A549 (cell line): ENCODE measurements at regions not wholly inside any gene's neighbourhood (a gene's known extent, or its start where the extent isn't known, plus 50 kb on each side); places are given as distances from the start of the nearest gene placed in this dataset.

Source experiments
- BHLHE40 ChIP-seq: IDR thresholded peaks from 2 replicates; pipeline ENCODE4 v1.6.1; 2012; ENCODE audit warnings: low read depth, low read length, inconsistent platforms
- CBX2 ChIP-seq: fragments of 200-600 bp; sonication (generic); IDR thresholded peaks from 2 replicates; pipeline ENCODE4 v1.6.1; 2016; ENCODE audit warnings: low read depth, mild to moderate bottlenecking, borderline replicate concordance
- CHD2 ChIP-seq: fragments of 150-350 bp; IDR thresholded peaks from 2 replicates; pipeline ENCODE4 v1.6.1; 2014; ENCODE audit warnings: low read length; ENCODE audit not compliant: partially characterized antibody
- CHD4 ChIP-seq: fragments of 200-600 bp; sonication (generic); IDR thresholded peaks from 2 replicates; pipeline ENCODE4 v1.6.1; 2016; ENCODE audit warnings: antibody characterized with exemption, mild to moderate bottlenecking, borderline replicate concordance
- CTCF ChIP-seq: fragments of >200 bp; sonication (Bioruptor Twin); formaldehyde crosslinking; IDR thresholded peaks from 3 replicates; pipeline ENCODE4 v1.5.1; 2016
- E2F6 ChIP-seq: IDR thresholded peaks from 2 replicates; pipeline ENCODE4 v1.6.1; 2012; ENCODE audit warnings: low read depth, borderline replicate concordance
- ELK1 ChIP-seq: fragments of 150-350 bp; IDR thresholded peaks from 2 replicates; pipeline ENCODE4 v1.6.1; 2014; ENCODE audit warnings: low read depth, mild to moderate bottlenecking, low read length
- EP300 ChIP-seq, 2 experiments: fragments of >200 bp; sonication (Bioruptor Twin); formaldehyde crosslinking; IDR thresholded peaks; 2 replicates in 1 of 2; 3 replicates in 1 of 2; pipeline ENCODE4 v1.6.1; 2016 to 2017
- FOSL2 ChIP-seq, 2 experiments: fragments of 450-650 bp in 1 of 2; fragments of >200 bp in 1 of 2; sonication (Bioruptor Twin) in 1 of 2; formaldehyde crosslinking; IDR thresholded peaks; 2 replicates each; pipeline versions ENCODE4 v1.5.0 to v1.6.1; 2016 to 2020; ENCODE audit warnings: mild to moderate bottlenecking in 1 of 2, moderate library complexity in 1 of 2
- MAFK ChIP-seq: fragments of 450-650 bp; IDR thresholded peaks from 2 replicates; pipeline ENCODE4 v1.6.1; 2014; ENCODE audit not compliant: partially characterized antibody
- MAX ChIP-seq: IDR thresholded peaks from 2 replicates; pipeline ENCODE4 v1.6.1; 2012
- NFE2L2 ChIP-seq: fragments of 150-350 bp; conservative IDR thresholded peaks from 2 replicates; pipeline ENCODE4 v1.6.1; 2014; ENCODE audit warnings: low read length
- POLR2A ChIP-seq: IDR thresholded peaks from 2 replicates; pipeline ENCODE4 v1.6.1; 2012; ENCODE audit warnings: mild to moderate bottlenecking, low read length
- REST ChIP-seq: fragments of 200-600 bp; sonication (generic); IDR thresholded peaks from 2 replicates; pipeline ENCODE4 v1.6.1; 2016; ENCODE audit warnings: antibody characterized with exemption, mild to moderate bottlenecking, moderate library complexity

- TF ChIP-seq FOSL2 (IDR thresholded peaks at IDR 0.05) (no peak), FOSL2 (CRISPR knock-in tag; IDR thresholded peaks at IDR 0.05) (no peak), POLR2A (no peak), CTCF (no peak), CHD2 (no peak), NFE2L2 (no peak), REST (no peak), EP300 (IDR thresholded peaks at IDR 0.05) (no peak), BHLHE40 (no peak), CHD4 (no peak), CBX2 (no peak), MAX (no peak), E2F6 (no peak), MAFK (no peak), ELK1 (no peak)
Observed at GRCh38 chr9:80811656-80812055, 877.7 kb downstream of the TLE1 start.
